ENCODE measurements at regions not wholly inside any gene's neighbourhood (a gene's known extent, or its start where the extent isn't known, plus 50 kb on each side); places are given as distances from the start of the nearest gene placed in this dataset.
"Not testable (repeated sequence)": the region's sequence is repeated elsewhere in the genome, so short reads cannot be mapped to it uniquely, and the experiment has no call there.

DNA sequence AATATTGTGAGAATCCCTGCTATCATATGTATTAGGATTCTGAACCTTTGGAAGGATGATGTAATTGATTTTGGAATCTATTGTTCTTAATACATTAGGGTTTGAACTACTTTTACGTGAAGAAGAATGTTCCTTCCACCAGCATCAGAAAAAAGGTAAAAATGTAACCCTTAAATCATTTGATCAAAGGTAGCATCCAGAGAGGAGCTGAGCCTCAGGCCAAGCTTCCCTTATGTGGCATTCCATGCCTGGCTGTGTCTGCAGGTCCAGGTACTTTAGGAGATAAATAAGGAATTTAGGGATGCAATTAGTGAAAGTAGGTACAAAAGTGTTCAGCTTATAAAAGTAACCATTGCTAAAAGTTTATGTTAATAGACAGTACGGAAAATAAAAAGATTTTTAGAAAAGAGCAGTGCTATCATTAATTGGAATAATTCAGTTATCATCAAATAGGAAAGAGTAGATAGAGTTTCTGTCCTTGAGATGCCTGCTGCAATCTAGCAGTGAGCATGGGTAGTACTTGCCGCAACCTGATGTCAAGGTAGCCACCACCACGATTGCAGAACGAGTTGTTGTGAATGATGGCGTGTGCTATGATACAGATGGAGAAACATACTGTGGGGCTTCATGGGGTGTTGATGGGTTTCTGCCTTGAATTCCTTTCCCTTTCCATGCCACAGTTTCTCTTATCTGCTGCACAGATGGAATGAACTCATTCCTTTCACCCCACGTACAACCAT, 228.8 kb downstream of the GATA3 start:
- Histone ChIP-seq H3K4me3 (no peak overlapping the region), H3K27ac (no peak overlapping the region), H3K27me3 (no peaks in the 10 kb centered on the region), H3K4me1 (ENCODE audit: insufficient read depth) (no peaks in the 10 kb centered on the region), H3K36me3 (no peaks in the 10 kb centered on the region), H3K9me3 (no peaks in the 10 kb centered on the region)
- intact Hi-C loops (cut with DNase I): no loop called here
- no peak for DNase-seq
- 62 to 84% (median 73%) methylated on average over 7 of the region's 7 CpGs for WGBS, 3 donors
- no peak for TF ChIP-seq EP300 (IDR thresholded peaks at IDR 0.05)
- TF ChIP-seq, protein P1, sequence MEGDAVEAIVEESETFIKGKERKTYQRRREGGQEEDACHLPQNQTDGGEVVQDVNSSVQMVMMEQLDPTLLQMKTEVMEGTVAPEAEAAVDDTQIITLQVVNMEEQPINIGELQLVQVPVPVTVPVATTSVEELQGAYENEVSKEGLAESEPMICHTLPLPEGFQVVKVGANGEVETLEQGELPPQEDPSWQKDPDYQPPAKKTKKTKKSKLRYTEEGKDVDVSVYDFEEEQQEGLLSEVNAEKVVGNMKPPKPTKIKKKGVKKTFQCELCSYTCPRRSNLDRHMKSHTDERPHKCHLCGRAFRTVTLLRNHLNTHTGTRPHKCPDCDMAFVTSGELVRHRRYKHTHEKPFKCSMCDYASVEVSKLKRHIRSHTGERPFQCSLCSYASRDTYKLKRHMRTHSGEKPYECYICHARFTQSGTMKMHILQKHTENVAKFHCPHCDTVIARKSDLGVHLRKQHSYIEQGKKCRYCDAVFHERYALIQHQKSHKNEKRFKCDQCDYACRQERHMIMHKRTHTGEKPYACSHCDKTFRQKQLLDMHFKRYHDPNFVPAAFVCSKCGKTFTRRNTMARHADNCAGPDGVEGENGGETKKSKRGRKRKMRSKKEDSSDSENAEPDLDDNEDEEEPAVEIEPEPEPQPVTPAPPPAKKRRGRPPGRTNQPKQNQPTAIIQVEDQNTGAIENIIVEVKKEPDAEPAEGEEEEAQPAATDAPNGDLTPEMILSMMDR (IDR thresholded peaks at IDR 0.05): no peak

DNA sequence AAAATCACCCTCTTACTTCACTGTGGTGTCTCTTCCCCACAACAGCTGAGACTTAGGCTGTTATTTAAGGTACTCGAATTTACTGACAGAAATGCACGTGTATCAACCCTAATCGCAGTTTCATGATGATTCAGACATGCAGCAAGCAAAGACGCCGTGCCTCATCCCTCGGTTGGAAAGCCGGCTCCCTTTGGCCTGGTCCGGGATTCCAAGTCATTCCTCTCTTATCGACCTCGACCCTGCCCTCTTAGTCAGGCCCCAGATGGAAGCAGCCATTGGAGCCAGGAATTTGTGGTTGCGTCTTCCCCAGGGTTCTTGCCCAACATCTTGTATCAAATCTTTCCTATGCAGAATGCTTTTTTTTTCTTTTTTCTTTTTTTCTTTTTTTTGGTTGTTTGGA, 229.5 kb downstream of the GATA3 start:
- Histone ChIP-seq H3K27me3 (no peaks in the 10 kb centered on the region), H3K9me3 (no peaks in the 10 kb centered on the region), H3K27ac (no peak overlapping the region), H3K36me3 (no peaks in the 10 kb centered on the region), H3K4me1 (ENCODE audit: insufficient read depth) (no peaks in the 10 kb centered on the region), H3K4me3 (no peak overlapping the region)
- 75 to 81% (median 75%) methylated on average over 11 of the region's 11 CpGs for WGBS, 3 donors
- TF ChIP-seq POLR2A (IDR thresholded peaks at IDR 0.05) (no peak), EP300 (IDR thresholded peaks at IDR 0.05) (no peak)
- TF ChIP-seq, protein P1 (IDR thresholded peaks at IDR 0.05): no peak
- DNase-seq: no peak
- intact Hi-C loops (cut with DNase I): no loop called here

DNA sequence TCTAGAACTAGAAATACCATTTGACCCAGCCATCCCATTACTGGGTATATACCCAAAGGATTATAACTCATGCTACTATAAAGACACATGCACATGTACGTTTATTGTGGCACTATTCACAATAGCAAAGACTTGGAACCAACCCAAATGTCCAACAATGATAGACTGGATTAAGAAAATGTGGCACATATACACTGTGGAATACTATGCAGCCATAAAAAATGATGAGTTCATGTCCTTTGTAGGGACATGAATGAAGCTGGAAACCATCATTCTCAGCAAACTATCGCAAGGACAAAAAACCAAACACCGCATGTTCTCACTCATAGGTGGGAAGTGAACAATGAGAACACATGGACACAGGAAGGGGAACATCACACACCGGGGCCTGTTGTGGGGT, 231.5 kb downstream of the GATA3 start:
- H3K27ac ChIP-seq; DNase-seq; H3K4me1 ChIP-seq (ENCODE audit: insufficient read depth); H3K4me3 ChIP-seq; H3K9me3 ChIP-seq; H3K36me3 ChIP-seq; intact Hi-C loops (cut with DNase I); H3K27me3 ChIP-seq: not testable (repeated sequence)
- 87 to 91% (median 89%) methylated on average over 3 to 4 of the region's 4 CpGs for WGBS, 3 donors

- H3K9me3 ChIP-seq: no peaks in the 10 kb centered on the region
- H3K27me3 ChIP-seq: no peaks in the 10 kb centered on the region
- WGBS, 3 donors: 76 to 80% (median 76%) methylated on average over 9 of the region's 9 CpGs
- DNase-seq: no peak
- TF ChIP-seq EP300 (IDR thresholded peaks at IDR 0.05) (no peak), POLR2A (IDR thresholded peaks at IDR 0.05) (no peak)
- TF ChIP-seq, protein P1 (IDR thresholded peaks at IDR 0.05): no peak
- intact Hi-C loops (cut with DNase I): no loop called here
- no peaks in the 10 kb centered on the region for H3K4me1 ChIP-seq (ENCODE audit: insufficient read depth)
- H3K4me3 ChIP-seq: no peak overlapping the region
- no peaks in the 10 kb centered on the region for H3K36me3 ChIP-seq
- no peak overlapping the region for H3K27ac ChIP-seq
Observed at GRCh38 chr10:8288600-8288999, 234.1 kb downstream of the GATA3 start.

DNA sequence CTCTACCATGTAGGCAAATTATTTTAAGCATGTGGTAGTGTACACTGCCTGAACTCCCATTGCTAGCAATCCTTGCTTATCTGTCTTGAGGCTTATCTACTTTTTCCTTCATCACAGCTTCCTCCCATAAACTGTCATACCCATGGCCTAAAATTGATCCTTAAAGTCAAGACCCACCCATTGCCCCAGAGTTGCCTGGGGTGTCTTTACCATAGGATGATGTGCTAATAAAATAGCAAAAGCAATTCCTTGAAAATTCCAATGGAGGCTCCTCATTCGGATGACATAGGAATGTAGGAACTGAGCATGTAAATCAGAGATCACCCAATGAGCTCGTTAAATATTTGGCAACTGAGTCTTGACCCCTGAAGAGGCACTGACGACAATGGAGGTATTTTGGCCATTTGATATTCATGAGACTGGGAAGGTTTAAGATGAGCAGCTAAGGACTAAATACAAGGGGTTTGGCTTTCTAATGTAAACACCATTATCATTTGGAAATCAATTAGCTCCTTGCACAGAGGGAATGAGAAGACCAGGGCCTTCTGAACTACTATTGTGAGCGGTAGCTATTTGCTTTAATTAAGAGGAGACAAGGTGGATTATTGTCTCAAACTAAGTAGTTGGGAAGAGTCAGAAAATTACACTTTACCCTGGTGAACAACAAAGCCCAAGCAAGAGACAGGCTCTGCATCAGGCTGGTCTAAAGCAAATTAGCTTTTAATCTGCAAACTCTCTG, 234.9 kb downstream of the GATA3 start:
- 42 to 43% (median 42%) methylated on average over 4 of the region's 4 CpGs for whole genome bisulfite sequencing, 3 donors
- TF ChIP-seq, protein P1 (IDR thresholded peaks at IDR 0.05): no peak
- TF ChIP-seq EP300 (IDR thresholded peaks at IDR 0.05) (no peak), POLR2A (IDR thresholded peaks at IDR 0.05) (no peak)
- H3K9me3 ChIP-seq: no peaks in the 10 kb centered on the region
- no peaks in the 10 kb centered on the region for H3K36me3 ChIP-seq
- H3K4me1 ChIP-seq (ENCODE audit: insufficient read depth): no peaks in the 10 kb centered on the region
- intact Hi-C loops (cut with DNase I): no loop called here
- no peak overlapping the region for H3K4me3 ChIP-seq
- DNase-seq: no peak
- H3K27me3 ChIP-seq: no peaks in the 10 kb centered on the region
- H3K27ac ChIP-seq: no peak overlapping the region
